SK-MEL-5 (cell line): ENCODE measurements at regions not wholly inside any gene's neighbourhood (a gene's known extent, or its start where the extent isn't known, plus 50 kb on each side); places are given as distances from the start of the nearest gene placed in this dataset.

Source experiments
- DNase-seq: peaks from one replicate; pipeline ENCODE4 v3.0.0-alpha.2; 2016; ENCODE audit warnings: low read depth, low spot score
- in situ Hi-C: cut with HindIII; loops from 2 replicates; pipeline ENCODE4 v1.10.0; 2016; ENCODE audit warnings: low sequenced_read_pairs, high pct_unique_total_duplicates, low pct_unique_long_range_greater_than_20kb

DNA sequence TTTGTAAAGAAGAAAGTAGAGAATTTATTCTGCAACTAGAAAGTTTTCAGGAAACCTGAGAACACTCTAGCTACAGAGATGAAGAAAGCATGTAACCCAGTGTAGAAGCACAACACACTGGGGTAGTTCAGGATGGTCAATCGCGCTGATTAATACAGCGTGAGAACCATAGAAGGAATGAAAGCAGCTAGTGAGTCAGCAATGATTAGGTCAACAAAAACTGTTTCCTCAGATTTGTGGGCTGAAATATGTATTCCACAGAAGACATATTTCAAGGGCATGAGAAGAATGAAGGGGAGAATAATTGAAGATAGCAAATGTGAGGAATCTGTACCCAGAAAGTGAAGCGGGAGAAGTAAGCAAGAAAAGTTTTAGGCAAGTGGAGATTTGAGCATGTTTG is 97.8 kb upstream of the ADGRL2 start:
- in situ Hi-C loops, result no loop called here
- DNase-seq, result no peak

GRCh38 chr1:81702079-81702715 is 98.5 kb upstream of the ADGRL2 start:
- in situ Hi-C loops, result no loop called here

DNA sequence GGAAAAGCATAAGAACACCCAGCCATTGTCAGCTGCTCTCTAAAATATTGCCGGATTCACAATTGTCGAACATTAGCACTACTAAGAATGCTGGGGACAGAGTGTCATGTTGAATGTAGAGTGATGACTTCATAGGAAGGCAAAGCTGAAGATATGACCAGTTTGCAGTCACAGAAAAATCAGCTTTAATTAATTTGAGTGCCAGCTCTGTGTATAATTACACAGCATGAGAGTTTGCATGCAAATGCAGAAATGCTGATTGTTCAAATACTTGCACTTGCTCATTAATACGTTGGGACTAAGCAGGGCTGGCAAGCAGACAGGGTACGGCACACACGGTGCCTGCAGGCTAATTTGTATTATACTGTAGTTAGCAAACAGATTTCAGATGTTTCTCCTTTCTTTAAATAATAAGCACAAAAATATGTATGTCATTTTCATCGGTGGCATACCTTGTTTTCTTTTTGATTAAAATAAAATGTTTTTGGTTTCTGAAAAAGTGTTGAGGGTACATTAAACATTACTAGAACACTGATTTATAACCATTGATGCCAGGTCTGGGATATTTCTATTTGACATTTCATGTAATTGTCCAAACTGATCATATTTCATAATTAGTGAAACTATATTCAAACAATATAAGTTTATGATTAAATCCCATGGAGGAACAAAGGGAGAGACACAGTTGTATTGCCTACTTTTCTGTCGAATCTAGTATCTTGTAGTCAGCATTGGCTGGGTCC is 99.8 kb upstream of the ADGRL2 start:
- no peak for DNase-seq
- in situ Hi-C loops, result no loop called here

More at GRCh38 chr1:81702079-81702715, 98.5 kb upstream of the ADGRL2 start:
- DNase-seq, result no peak

DNA sequence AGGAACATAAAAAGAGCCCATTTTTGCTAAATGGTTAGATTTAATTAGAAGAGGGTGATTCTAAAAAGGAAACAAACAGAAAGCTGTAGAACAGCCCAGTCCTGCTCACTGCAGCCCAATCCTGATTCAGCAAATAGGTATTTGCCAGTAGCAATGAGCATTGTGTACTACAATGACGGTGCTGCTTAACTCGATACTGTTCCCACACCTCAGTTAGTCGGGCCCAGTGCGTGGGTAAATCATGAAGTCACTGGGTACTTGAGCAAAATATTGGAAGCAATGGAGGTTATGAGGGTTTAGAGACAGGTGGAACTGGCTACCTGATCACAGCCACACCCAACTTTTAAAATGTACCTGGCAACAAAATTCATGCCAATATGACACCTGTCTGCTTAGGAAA is 101.5 kb upstream of the ADGRL2 start:
- in situ Hi-C loops, result no loop called here
- DNase-seq, result no peak

GRCh38 chr1:81695741-81696140 is 105.0 kb upstream of the ADGRL2 start:
- DNase-seq, result no peak
- in situ Hi-C loops, result no loop called here

DNA sequence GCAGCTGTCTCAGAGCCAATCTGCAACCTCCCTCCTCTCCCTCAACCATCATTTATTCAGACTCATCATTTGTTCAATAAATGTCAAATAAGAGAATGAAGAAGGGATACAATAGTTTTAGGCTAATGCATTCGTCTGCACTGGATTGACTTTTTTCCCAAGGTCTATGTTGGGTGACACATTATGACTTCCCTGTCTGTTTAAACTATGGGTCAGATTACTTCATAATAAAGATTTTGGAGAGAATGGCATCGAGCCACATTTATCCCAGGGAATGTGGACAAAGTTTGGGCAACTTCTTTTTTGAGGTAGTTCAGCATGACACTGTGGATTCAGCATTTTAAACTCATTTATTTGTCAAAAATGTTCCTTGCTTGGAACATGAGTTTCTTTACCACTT is 107.4 kb upstream of the ADGRL2 start:
- DNase-seq, result no peak
- in situ Hi-C loops, result no loop called here

GRCh38 chr1:81690676-81691453 is 109.9 kb upstream of the ADGRL2 start:
- no peak for DNase-seq
- in situ Hi-C loops, result no loop called here

DNA sequence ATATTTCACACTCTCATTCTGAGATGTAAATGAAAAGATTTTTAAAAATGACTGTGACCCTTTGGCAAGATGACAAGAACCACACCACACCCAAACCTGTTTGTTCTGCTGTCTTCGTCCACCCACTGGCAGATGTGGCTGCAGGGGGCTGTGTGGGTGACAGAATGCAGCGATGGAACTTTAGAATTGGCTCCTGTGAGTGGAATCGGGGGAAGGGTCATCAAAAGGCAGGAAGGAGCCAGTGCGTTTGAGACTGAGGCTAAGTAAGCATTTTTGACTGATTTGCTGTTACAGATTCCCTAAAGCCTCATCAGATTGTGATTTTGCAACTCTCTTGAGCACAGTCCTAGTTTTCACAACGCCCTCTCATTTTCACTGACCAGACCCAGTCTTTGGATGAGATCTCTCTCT is 111.2 kb upstream of the ADGRL2 start:
- no peak for DNase-seq
- in situ Hi-C loops, result no loop called here

DNA sequence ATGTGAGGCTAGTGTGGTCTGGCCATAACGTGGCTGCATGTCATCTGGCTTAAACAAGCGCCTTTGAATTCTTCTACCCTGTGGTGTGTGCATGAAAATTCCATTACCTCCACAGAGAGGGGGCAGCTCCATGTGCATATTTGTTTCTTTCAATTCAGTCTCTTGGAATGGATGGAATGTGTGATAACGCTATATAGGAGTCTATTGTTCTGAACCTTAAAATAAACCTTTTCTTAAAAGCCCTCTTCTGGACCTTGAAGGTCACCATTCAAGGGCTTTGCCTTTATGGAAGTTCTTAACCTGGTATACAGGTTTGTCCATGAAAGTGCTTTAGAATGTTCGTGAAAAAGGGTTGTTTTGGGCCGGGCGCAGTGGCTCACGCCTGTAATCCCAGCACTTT is 118.2 kb upstream of the ADGRL2 start:
- in situ Hi-C loops, result no loop called here
- DNase-seq, result no peak

DNA sequence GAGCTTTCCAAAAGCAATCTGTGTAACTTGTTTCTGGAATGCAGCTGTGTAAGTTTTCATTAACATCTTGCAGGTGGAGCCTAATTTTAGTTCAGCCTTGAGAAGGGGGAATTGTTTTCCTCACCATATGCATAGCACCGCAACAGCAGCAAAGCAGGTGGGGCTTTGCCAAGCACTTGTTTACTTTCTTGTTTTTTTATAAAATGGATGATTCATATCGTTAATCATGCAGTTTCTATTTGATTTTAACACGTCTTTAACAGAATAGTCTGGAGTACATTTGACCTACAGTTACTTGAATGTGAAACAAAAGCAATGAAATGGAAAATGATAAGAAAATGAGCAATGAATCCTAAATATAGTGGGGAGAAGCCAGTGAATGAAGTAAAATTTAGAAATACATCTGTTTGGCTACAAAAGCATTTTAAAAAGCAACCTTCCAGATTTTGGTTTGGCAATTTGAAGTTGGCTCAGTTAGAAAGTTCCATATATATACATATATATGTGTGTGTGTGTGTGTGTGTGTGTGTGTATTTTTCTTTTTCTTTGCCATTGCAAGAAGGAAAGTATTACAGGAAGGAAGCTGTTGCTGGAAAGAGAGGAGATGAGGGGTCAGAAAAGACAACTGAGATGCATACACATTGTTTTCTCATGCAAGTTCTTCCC is 119.0 kb upstream of the ADGRL2 start:
- DNase-seq, result no peak
- in situ Hi-C loops, result no loop called here

DNA sequence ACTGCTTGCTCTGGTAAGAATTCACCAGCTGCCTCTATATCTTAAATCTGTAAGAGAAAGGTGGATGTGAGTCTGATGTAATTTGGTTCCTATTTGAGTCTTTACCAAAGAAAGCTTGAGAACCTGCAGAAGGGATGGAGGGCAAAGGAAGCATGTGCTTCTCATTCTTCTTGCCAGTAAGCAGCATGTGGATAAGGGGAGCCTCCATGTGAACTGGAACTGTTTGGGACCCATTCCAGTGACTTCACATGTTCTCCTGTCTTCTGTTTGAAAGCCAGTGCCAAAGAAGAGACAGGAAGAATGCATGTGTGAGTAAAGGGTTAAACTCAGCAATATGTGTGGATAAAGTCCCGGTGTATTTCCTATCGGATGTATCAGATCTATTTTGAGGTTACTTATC is 119.6 kb upstream of the ADGRL2 start:
- in situ Hi-C loops, result no loop called here
- no peak for DNase-seq

DNA sequence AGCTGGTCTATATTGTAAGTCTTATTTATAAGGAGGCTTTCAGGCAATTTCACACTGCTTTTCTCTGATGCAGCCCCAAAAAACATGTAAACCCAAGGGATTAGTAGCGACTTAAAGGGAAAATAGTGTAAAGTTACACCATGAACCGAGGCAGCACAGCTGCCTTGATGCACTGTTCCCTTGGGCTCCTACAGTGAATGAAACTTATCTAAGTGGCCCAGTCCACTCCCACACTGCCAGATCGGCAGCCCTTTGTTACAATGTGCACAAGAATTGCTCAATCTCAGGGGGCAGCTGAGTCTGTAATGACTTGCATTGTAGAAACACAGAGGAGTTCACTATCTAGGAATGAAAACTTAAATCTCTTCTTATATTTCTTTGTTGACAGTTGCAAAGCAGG is 120.8 kb upstream of the ADGRL2 start:
- no peak for DNase-seq
- in situ Hi-C loops, result no loop called here

GRCh38 chr1:81678779-81679178 is 122.0 kb upstream of the ADGRL2 start:
- no peak for DNase-seq
- in situ Hi-C loops, result no loop called here

- no peak for DNase-seq
- in situ Hi-C loops, result no loop called here
Measured at GRCh38 chr1:81672766-81673165, 128.0 kb upstream of the ADGRL2 start.

GRCh38 chr1:81671038-81671437 is 129.7 kb upstream of the ADGRL2 start:
- in situ Hi-C loops, result no loop called here
- DNase-seq, result no peak

DNA sequence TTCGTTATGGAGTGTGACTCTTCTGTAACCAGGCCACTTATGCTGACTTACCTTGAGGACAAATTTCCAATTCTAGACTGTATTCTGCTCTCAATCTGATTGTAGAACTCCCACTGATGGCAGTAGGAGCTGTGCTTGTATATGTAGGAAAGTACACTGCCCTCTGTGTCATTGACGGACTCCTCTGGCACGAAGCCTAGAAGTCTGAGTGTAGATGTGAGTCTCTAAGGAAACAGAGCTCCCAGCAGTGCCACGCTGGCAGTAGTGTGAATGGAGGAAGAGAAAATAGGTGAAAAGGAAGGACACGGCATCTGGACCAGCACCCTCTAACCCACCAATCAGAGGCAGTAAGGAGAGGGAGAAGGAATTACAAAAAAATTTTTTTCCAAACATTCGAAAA is 130.4 kb upstream of the ADGRL2 start:
- in situ Hi-C loops, result no loop called here
- DNase-seq, result peak; percentile 14

GRCh38 chr1:81666586-81666985 is 134.1 kb upstream of the ADGRL2 start:
- in situ Hi-C loops, result no loop called here
- no peak for DNase-seq

- no peak for DNase-seq
- in situ Hi-C loops, result no loop called here
Measured at GRCh38 chr1:81664341-81664740, 136.4 kb upstream of the ADGRL2 start.
